ENCODE measurements at regions not wholly inside any gene's neighbourhood (a gene's known extent, or its start where the extent isn't known, plus 50 kb on each side); places are given as distances from the start of the nearest gene placed in this dataset.

- TF ChIP-seq, protein P1, sequence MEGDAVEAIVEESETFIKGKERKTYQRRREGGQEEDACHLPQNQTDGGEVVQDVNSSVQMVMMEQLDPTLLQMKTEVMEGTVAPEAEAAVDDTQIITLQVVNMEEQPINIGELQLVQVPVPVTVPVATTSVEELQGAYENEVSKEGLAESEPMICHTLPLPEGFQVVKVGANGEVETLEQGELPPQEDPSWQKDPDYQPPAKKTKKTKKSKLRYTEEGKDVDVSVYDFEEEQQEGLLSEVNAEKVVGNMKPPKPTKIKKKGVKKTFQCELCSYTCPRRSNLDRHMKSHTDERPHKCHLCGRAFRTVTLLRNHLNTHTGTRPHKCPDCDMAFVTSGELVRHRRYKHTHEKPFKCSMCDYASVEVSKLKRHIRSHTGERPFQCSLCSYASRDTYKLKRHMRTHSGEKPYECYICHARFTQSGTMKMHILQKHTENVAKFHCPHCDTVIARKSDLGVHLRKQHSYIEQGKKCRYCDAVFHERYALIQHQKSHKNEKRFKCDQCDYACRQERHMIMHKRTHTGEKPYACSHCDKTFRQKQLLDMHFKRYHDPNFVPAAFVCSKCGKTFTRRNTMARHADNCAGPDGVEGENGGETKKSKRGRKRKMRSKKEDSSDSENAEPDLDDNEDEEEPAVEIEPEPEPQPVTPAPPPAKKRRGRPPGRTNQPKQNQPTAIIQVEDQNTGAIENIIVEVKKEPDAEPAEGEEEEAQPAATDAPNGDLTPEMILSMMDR (conservative IDR thresholded peaks at IDR 0.05; ENCODE audit: low read length) = no peak
- TF ChIP-seq EZH2phosphoT487 (IDR thresholded peaks at IDR 0.05; ENCODE audit: borderline replicate concordance, low read depth, low read length) = no peak
Observed at GRCh38 chr15:97804950-97805349, 155.6 kb upstream of the ARRDC4 start.
